ENCODE measurements at regions not wholly inside any gene's neighbourhood (a gene's known extent, or its start where the extent isn't known, plus 50 kb on each side); places are given as distances from the start of the nearest gene placed in this dataset.
"Not testable (repeated sequence)": the region's sequence is repeated elsewhere in the genome, so short reads cannot be mapped to it uniquely, and the experiment has no call there.

DNA sequence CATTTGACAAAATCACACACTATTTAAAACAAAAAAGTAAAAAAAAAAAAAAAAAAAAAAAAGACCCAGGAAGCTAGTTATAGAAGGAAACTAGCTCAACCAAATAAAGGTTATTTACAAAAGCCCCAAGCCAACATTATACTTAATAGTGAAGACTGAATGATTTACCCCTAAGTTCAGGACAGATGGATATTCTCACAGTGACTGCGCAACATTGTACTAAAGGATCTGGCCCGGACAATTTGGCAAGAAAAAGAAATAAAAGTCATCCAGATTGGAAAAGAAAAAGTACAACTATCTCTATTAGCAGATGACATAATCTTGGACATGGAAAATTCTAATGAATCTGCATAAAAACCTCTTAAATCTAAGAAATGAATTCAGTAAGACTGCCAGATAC, 936.0 kb upstream of the ADAMTS5 start:
- TF ChIP-seq BHLHE40 (IDR thresholded peaks at IDR 0.05; ENCODE audit: borderline replicate concordance); ZNF384 (IDR thresholded peaks at IDR 0.05); NFRKB (IDR thresholded peaks at IDR 0.05); FOXM1 (IDR thresholded peaks at IDR 0.05; ENCODE audit: borderline replicate concordance); SUZ12 (IDR thresholded peaks at IDR 0.05); TARDBP (IDR thresholded peaks at IDR 0.05); ELF4 (IDR thresholded peaks at IDR 0.05); FOXA1 (IDR thresholded peaks at IDR 0.05); HDGF (IDR thresholded peaks at IDR 0.05; ENCODE audit: borderline replicate concordance); SP1 (IDR thresholded peaks at IDR 0.05); ARNT (IDR thresholded peaks at IDR 0.05): not testable (repeated sequence)
- TF ChIP-seq, protein P1, sequence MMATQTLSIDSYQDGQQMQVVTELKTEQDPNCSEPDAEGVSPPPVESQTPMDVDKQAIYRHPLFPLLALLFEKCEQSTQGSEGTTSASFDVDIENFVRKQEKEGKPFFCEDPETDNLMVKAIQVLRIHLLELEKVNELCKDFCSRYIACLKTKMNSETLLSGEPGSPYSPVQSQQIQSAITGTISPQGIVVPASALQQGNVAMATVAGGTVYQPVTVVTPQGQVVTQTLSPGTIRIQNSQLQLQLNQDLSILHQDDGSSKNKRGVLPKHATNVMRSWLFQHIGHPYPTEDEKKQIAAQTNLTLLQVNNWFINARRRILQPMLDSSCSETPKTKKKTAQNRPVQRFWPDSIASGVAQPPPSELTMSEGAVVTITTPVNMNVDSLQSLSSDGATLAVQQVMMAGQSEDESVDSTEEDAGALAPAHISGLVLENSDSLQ (IDR thresholded peaks at IDR 0.05): not testable (repeated sequence)

Measured in HEK293T (cell line).